ENCODE measurements at regions not wholly inside any gene's neighbourhood (a gene's known extent, or its start where the extent isn't known, plus 50 kb on each side); places are given as distances from the start of the nearest gene placed in this dataset.

- no peak for DNase-seq
Observed at GRCh38 chr20:39646874-39647413, 684.8 kb downstream of the DHX35 start.

- DNase-seq, result no peak
Observed at GRCh38 chr20:39645131-39645530, 683.0 kb downstream of the DHX35 start.

- DNase-seq, result no peak
Observed at GRCh38 chr20:39643292-39643691, 681.1 kb downstream of the DHX35 start.

GRCh38 chr20:39641423-39641822 is 679.3 kb downstream of the DHX35 start:
- DNase-seq, result no peak

- DNase-seq, result no peak
Observed at GRCh38 chr20:39640147-39640546, 678.0 kb downstream of the DHX35 start.

- DNase-seq, result no peak
Observed at GRCh38 chr20:39638731-39639130, 676.6 kb downstream of the DHX35 start.

GRCh38 chr20:39633689-39634088 is 671.5 kb downstream of the DHX35 start:
- no peak for DNase-seq

GRCh38 chr20:39632757-39633156 is 670.6 kb downstream of the DHX35 start:
- DNase-seq, result no peak

- no peak for DNase-seq
Observed at GRCh38 chr20:39632176-39632575, 670.0 kb downstream of the DHX35 start.

- no peak for DNase-seq
Observed at GRCh38 chr20:39631557-39631956, 669.4 kb downstream of the DHX35 start.

GRCh38 chr20:39630215-39630908 is 668.2 kb downstream of the DHX35 start:
- DNase-seq, result no peak

GRCh38 chr20:39627765-39628164 is 665.6 kb downstream of the DHX35 start:
- no peak for DNase-seq

GRCh38 chr20:39624316-39624715 is 662.2 kb downstream of the DHX35 start:
- DNase-seq, result no peak

GRCh38 chr20:39623584-39624234 is 661.6 kb downstream of the DHX35 start:
- DNase-seq, result no peak

GRCh38 chr20:39619271-39619785 is 657.2 kb downstream of the DHX35 start:
- no peak for DNase-seq

- no peak for DNase-seq
Observed at GRCh38 chr20:39611901-39612300, 649.8 kb downstream of the DHX35 start.

GRCh38 chr20:39607141-39607540 is 645.0 kb downstream of the DHX35 start:
- no peak for DNase-seq

GRCh38 chr20:39605908-39606307 is 643.8 kb downstream of the DHX35 start:
- DNase-seq, result no peak

GRCh38 chr20:39605361-39605760 is 643.2 kb downstream of the DHX35 start:
- no peak for DNase-seq

GRCh38 chr20:39603219-39603618 is 641.1 kb downstream of the DHX35 start:
- DNase-seq, result no peak

- no peak for DNase-seq
Observed at GRCh38 chr20:39602649-39603048, 640.5 kb downstream of the DHX35 start.

- DNase-seq, result no peak
Observed at GRCh38 chr20:39600871-39601270, 638.7 kb downstream of the DHX35 start.

- DNase-seq, result no peak
Observed at GRCh38 chr20:39600156-39600555, 638.0 kb downstream of the DHX35 start.

- no peak for DNase-seq
Observed at GRCh38 chr20:39596554-39596953, 634.4 kb downstream of the DHX35 start.

Measured in AML-193 (cell line).